Neural progenitor cell (in vitro differentiated cells): ENCODE measurements at regions not wholly inside any gene's neighbourhood (a gene's known extent, or its start where the extent isn't known, plus 50 kb on each side); places are given as distances from the start of the nearest gene placed in this dataset.

Experiments used
- EZH2 ChIP-seq: fragments of 200-600 bp; sonication (generic); IDR thresholded peaks from 2 replicates; pipeline ENCODE4 v1.6.1; 2017; ENCODE audit warnings: antibody characterized with exemption, mild to moderate bottlenecking, moderate library complexity
- TF ChIP-seq, protein P1 (sequence below): fragments of 200-600 bp; sonication (generic); IDR thresholded peaks from 2 replicates; pipeline ENCODE4 v1.5.1; 2017; ENCODE audit warnings: antibody characterized with exemption, mild to moderate bottlenecking

GRCh38 chr6:82739303-82739702 is 326.3 kb downstream of the UBE3D start:
- TF ChIP-seq, protein P1, sequence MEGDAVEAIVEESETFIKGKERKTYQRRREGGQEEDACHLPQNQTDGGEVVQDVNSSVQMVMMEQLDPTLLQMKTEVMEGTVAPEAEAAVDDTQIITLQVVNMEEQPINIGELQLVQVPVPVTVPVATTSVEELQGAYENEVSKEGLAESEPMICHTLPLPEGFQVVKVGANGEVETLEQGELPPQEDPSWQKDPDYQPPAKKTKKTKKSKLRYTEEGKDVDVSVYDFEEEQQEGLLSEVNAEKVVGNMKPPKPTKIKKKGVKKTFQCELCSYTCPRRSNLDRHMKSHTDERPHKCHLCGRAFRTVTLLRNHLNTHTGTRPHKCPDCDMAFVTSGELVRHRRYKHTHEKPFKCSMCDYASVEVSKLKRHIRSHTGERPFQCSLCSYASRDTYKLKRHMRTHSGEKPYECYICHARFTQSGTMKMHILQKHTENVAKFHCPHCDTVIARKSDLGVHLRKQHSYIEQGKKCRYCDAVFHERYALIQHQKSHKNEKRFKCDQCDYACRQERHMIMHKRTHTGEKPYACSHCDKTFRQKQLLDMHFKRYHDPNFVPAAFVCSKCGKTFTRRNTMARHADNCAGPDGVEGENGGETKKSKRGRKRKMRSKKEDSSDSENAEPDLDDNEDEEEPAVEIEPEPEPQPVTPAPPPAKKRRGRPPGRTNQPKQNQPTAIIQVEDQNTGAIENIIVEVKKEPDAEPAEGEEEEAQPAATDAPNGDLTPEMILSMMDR, result no peak
- no peak for TF ChIP-seq EZH2
